ENCODE measurements at regions not wholly inside any gene's neighbourhood (a gene's known extent, or its start where the extent isn't known, plus 50 kb on each side); places are given as distances from the start of the nearest gene placed in this dataset.
"Not testable (repeated sequence)": the region's sequence is repeated elsewhere in the genome, so short reads cannot be mapped to it uniquely, and the experiment has no call there.

DNA sequence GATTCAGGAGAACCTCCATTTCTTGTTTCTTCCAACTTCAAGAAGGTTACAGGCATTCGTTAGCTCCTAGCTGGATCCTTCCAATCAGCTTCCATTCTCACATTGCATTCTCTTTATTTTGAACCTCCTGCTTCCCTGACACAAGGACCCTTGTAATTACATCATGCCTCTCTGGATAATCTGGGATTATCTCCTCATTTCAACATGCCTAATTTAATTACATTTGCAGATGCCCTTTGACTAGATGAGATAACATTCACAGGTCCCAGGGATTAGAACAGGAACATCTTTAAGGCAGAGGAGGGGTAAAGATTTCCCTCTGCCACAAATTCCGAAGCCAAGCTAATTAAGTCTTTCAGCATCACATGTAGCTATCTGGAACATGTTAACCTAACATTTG, 753.8 kb upstream of the PCDH7 start:
- DNase-seq: no peak

- DNase-seq: no peak
Observed at GRCh38 chr4:29970626-29971025, 749.5 kb upstream of the PCDH7 start.

DNA sequence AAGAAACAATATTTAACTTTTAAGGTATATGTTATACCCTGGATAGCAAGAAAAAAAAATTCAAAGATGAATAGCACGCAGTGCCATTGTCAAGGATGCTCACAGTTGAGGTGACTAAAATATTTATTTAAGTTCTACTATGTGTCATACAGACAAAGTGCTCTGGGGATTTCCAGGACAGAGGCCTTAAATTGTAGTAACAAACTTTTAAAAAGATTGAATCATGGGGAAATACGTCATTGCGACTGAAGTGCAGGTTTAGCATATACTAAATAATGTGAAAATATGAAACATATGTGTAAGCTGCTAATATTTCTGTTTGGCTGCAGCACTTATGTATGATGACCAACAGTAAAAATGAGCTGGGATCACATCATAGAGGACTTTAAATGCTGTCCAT, 748.0 kb upstream of the PCDH7 start:
- no peak for DNase-seq

GRCh38 chr4:29983890-29984289, 736.3 kb upstream of the PCDH7 start:
- no peak for DNase-seq

DNA sequence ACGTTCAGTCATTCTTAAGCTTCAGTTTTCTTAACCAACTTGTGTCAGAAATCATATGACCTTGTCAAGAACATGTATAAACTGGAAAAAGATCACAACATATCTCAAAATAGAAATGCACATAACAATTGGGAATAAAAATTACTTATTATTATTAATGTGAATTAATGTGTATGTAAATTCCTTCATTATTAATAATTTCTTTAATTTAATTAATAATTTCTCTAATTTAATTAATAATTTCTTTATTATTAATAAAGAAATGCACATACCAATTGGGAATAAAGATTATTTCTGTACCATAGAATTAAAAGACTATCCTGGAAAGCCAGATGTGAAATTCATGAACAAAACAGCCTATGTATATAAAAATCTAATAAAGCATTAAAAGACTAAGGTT, 718.5 kb upstream of the PCDH7 start:
- DNase-seq: no peak

GRCh38 chr4:30002341-30002740, 717.8 kb upstream of the PCDH7 start:
- no peak for DNase-seq

- DNase-seq: no peak
Observed at GRCh38 chr4:30005995-30006394, 714.2 kb upstream of the PCDH7 start.

GRCh38 chr4:30024526-30024925, 695.6 kb upstream of the PCDH7 start:
- no peak for DNase-seq

GRCh38 chr4:30028826-30029225, 691.3 kb upstream of the PCDH7 start:
- no peak for DNase-seq

DNA sequence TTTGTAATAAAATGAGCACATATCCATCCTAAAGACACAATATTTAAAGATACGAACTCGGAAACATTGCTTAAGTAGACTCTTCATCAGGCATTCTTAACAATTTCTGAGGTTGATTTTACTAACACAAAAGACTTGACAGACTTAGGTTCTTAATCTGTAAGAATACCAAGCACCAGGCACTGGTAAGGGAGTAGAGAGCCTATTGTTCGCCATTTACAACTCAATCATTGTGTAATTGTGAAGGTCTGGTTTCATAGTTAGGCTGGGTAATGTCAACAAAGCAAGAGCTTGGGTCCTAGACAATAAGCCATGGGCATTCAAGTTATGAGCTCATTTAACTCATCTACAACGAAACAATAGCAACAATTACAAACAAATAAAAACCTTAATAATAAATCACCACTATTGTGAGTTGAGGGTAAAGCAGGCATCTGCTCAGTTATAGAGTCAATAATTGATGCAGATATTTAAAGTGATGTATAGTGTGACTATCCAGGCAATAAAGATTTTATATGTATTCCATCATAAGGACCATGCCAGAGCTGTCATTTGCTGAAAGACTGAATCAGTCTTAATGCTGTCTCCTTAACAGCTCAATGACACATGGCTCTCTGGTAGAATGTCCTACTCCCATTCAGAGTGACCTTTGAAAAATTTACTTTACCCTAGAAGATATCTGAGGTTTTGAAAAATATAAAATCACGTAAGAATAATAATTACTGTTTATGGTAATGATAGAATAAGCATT, 664.0 kb upstream of the PCDH7 start:
- DNase-seq: no peak

DNA sequence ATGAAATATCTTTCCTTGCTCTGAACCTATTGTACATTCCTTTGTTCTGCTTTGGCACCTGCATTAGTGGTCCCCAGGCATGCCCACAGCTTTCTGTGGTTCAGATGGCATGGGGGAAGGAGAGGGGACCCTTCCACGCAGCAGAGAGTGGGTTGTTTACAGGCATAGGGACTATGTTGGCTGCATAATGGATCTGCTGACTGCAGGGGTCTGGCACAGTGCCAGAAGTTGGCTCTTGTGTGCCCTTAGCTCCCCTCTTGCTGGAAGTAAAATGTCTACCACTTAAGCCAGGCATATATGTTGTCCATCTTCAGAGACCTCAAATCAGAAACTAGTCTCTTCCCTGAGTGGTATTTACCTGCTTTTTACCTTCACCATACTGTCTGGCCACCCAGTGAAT, 651.9 kb upstream of the PCDH7 start:
- no peak for DNase-seq

DNA sequence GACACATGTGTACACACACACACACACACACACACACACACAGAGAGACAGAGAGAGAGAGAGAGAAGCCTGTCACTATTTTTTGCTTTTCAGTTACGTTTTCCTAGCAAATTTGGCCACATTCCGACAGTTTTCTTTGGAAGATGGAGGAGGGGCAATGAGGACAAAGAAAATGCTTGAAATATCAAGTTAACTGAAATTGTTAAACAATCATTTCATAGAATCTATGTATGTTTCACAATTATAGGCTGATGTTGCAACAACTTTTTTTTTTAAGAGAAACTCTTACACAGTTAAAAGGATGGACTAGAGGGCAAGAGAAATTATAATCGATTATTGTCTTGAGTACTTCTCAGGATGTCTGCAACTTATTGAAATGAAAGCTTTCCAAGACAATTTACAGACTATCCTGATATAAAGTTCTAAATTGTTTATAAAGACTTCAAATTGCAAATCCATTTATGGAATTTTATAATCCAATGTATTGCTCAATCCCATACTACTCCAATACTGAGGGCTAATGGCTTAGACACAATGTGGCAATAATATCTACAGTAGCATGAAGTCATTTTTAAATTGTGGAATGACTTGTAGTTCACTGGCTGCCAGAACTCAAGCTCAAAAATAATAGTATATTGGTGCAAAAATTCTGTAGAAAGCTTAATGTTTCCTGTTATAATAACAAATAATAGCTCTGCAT, 647.0 kb upstream of the PCDH7 start:
- DNase-seq: no peak

GRCh38 chr4:30092420-30093128, 627.6 kb upstream of the PCDH7 start:
- DNase-seq: not testable (repeated sequence)

GRCh38 chr4:30094887-30095286, 625.3 kb upstream of the PCDH7 start:
- no peak for DNase-seq

DNA sequence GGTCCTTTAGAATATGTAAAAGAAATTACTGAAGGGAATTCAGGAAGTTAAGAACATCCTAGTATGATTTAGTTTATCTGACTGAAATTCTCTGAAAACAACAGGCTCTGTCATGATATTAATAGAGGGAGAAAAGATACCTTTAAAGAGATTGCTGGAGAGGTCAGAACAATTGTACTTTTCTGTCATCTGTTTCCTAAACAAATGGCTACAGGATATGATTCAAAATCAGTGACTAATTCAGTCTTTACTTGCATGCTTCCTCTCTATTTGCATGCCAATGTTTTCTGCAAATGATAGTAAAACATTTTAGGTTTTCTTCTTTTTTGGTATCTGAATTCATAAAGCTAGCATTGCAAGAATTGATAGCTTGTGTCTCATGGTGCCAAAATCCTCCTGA, 616.7 kb upstream of the PCDH7 start:
- DNase-seq: peak; percentile 8

GRCh38 chr4:30116401-30116800, 603.8 kb upstream of the PCDH7 start:
- DNase-seq: no peak

- DNase-seq: no peak
Observed at GRCh38 chr4:30117433-30117832, 602.7 kb upstream of the PCDH7 start.

GRCh38 chr4:30122711-30123110, 597.5 kb upstream of the PCDH7 start:
- DNase-seq: no peak

- not testable (repeated sequence) for DNase-seq
Observed at GRCh38 chr4:30124621-30125020, 595.5 kb upstream of the PCDH7 start.

GRCh38 chr4:30125868-30126267, 594.3 kb upstream of the PCDH7 start:
- DNase-seq: no peak

DNA sequence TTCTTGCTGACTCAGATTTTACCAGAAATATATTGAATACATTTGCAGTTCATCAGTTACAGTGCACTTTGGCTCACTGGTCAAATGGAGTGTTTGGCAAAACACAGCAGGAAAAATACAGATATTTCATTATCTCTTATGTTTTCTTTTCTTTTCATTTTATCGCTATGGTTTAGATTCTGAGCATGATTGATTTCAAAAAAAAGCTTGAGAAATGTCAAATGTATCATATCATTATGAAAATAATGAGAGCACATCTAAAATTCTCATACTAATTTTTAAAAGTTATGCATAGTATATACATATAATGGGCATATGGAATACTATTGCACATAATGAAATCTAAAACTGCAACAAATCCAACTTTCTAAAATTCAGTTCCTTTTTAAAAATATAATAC, 593.8 kb upstream of the PCDH7 start:
- no peak for DNase-seq

DNA sequence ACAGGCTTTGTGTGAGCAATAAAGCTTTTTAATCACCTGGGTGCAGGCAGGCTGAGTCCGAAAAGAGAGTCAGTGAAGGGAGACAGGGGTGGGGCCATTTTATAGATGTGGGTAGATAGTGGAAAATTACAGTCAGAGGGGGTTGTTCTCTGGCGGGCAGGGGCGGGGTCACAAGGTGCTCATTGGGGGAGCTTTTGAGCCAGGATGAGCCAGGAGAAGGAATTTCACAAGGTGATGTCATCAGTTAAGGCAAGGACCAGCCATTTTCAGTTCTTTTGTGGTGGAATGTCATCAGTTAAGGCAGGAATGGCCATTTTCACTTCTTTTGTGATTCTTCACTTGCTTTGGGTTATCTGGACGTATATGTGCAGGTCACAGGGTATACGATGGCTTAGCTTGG, 571.3 kb upstream of the PCDH7 start:
- not testable (repeated sequence) for DNase-seq

DNA sequence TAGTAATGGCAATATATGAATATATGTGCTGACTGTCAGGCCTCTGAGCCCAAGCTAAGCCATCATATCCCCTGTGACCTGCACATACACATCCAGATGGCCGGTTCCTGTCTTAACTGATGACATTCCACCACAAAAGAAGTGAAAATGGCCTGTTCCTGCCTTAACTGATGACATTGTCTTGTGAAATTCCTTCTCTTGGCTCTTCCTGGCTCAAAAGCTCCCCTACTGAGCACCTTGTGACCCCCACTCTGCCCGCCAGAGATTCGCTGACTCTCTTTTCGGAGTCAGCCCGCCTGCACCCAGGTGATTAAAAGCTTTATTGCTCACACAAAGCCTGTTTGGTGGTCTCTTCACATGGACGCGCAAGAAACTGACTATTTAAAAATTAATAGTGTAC, 570.6 kb upstream of the PCDH7 start:
- not testable (repeated sequence) for DNase-seq

DNA sequence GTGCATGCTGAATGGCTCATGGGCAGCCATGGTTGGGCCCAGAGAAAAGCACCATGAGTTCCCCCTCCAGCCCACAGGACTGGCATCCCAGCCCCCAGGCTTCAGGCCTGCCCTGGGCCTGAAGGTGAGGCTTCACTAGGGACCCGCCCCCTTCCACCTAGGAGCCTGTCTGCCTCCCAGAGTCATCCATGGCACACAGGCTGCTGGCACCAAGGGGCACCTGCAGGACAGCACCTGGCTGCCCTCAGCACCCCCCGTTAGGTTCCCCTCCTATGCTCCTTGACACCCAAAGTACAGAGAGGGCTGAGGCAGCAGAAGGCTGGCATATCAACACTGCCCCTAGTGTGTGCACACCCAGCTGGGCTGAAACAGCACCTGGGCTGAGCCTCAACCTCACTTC, 566.7 kb upstream of the PCDH7 start:
- no peak for DNase-seq
